Esophagus squamous epithelium (tissue), 4 donors: ENCODE measurements at regions not wholly inside any gene's neighbourhood (a gene's known extent, or its start where the extent isn't known, plus 50 kb on each side); places are given as distances from the start of the nearest gene placed in this dataset.

Experiments used
- CTCF ChIP-seq, 6 experiments: fragments of 450-650 bp in 4 of 6; fragments of 200-600 bp in 2 of 6; sonication (generic) in 2 of 6; IDR thresholded peaks; one replicate each; pipeline ENCODE4 v1.5.1; 2016 to 2019; ENCODE audit warnings: antibody characterized with exemption in 6 of 6, mild to moderate bottlenecking in 4 of 6, moderate library complexity in 4 of 6
- POLR2A ChIP-seq, 4 donors: fragments of 450-650 bp; IDR thresholded peaks; one replicate each; pipeline ENCODE4 v1.6.1; 2017; ENCODE audit warnings: antibody characterized with exemption in 4 of 4, mild to moderate bottlenecking in 4 of 4, moderate library complexity in 3 of 4

GRCh38 chr9:116087246-116087645 lies 66.3 kb upstream of the PAPPA start:
- TF ChIP-seq CTCF (IDR thresholded peaks at IDR 0.05) (no peak), POLR2A (IDR thresholded peaks at IDR 0.05) (no peak)
